ENCODE measurements at regions not wholly inside any gene's neighbourhood (a gene's known extent, or its start where the extent isn't known, plus 50 kb on each side); places are given as distances from the start of the nearest gene placed in this dataset.
A peak's percentile ranks its signal among the peaks of the same experiment; 100 is the strongest.

GRCh38 chr14:22449600-22449905 is 139.5 kb downstream of the DAD1 start:
- peak; percentile 23 for DNase-seq

GRCh38 chr14:22448905-22449599 is 140.0 kb downstream of the DAD1 start:
- DNase-seq, result no peak

- peak; percentile 86 for DNase-seq
Observed at GRCh38 chr14:22448035-22448904, 140.8 kb downstream of the DAD1 start.

GRCh38 chr14:22438742-22439141 is 150.3 kb downstream of the DAD1 start:
- peak; percentile 86 for DNase-seq

GRCh38 chr14:22434901-22435550 is 154.0 kb downstream of the DAD1 start:
- DNase-seq, result peak; percentile 39

GRCh38 chr14:22434030-22434429 is 155.0 kb downstream of the DAD1 start:
- no peak for DNase-seq

- DNase-seq, result peak; percentile 49
Observed at GRCh38 chr14:22433069-22433468, 156.0 kb downstream of the DAD1 start.

GRCh38 chr14:22432348-22432976 is 156.6 kb downstream of the DAD1 start:
- peak; percentile 95 for DNase-seq

- DNase-seq, result no peak
Observed at GRCh38 chr14:22429546-22430294, 159.3 kb downstream of the DAD1 start.

GRCh38 chr14:22428700-22429291 is 160.2 kb downstream of the DAD1 start:
- no peak for DNase-seq

GRCh38 chr14:22427771-22428231 is 161.2 kb downstream of the DAD1 start:
- DNase-seq, result peak; percentile 30

GRCh38 chr14:22426711-22427110 is 162.3 kb downstream of the DAD1 start:
- no peak for DNase-seq

- no peak for DNase-seq
Observed at GRCh38 chr14:22423958-22424357, 165.1 kb downstream of the DAD1 start.

- DNase-seq, result no peak
Observed at GRCh38 chr14:22422238-22422637, 166.8 kb downstream of the DAD1 start.

- DNase-seq, result peak; percentile 25
Observed at GRCh38 chr14:22420598-22421186, 168.3 kb downstream of the DAD1 start.

GRCh38 chr14:22419620-22420019 is 169.4 kb downstream of the DAD1 start:
- DNase-seq, result no peak

GRCh38 chr14:22418631-22419030 is 170.4 kb downstream of the DAD1 start:
- DNase-seq, result no peak

- DNase-seq, result no peak
Observed at GRCh38 chr14:22417914-22418313, 171.1 kb downstream of the DAD1 start.

GRCh38 chr14:22416193-22416592 is 172.8 kb downstream of the DAD1 start:
- no peak for DNase-seq

GRCh38 chr14:22415605-22415959 is 173.4 kb downstream of the DAD1 start:
- DNase-seq, result no peak

GRCh38 chr14:22414876-22415604 is 174.0 kb downstream of the DAD1 start:
- DNase-seq, result no peak

All from NCI-H69 (cell line).